HG02623 (cell line): ENCODE measurements at regions not wholly inside any gene's neighbourhood (a gene's known extent, or its start where the extent isn't known, plus 50 kb on each side); places are given as distances from the start of the nearest gene placed in this dataset.
A peak's percentile ranks its signal among the peaks of the same experiment; 100 is the strongest.

Source experiments
- ATAC-seq: cut with Tn5 transposase; IDR thresholded peaks from one replicate; pipeline ENCODE4 v1.9.1; 2021; ENCODE audit warnings: moderate library complexity; ENCODE audit not compliant: unreplicated experiment

DNA sequence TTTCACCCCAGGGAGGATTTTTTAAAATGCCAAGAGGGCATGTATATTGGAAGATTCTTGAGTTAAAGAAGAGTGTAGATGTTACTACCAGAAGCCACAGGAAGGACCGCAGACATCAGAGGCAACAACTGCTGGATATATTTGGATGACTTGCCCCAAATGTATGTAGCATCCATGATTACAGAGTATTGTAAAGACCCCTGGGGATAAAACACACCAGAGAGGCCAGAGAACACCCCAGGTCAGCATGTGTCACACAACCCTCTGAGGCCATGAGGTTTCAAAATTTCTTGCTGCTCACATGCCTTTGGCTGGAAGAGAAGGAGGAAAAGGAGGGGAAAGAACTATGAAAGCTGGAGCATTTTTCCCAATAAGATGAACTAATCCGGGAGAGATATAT lies 108.0 kb upstream of the LSM8 start:
- no peak for ATAC-seq

DNA sequence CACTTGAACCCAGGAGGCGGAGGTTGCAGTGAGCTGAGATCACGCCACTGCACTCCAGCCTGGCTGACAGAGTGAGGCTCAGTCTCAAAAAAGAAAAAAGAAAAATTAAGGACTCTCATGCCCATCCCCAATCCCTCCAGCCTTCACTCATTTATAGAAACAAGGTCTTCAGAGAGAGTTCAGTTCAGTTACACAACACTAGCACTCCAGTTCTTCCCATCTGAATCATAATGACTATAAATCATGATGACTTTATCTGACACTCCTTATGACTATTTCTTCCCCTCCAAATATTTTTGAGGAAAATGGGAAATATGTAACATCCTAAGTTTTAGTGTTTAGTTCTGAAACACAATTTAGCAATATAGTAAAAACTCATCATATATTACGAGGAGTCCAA lies 107.4 kb upstream of the LSM8 start:
- ATAC-seq: no peak

DNA sequence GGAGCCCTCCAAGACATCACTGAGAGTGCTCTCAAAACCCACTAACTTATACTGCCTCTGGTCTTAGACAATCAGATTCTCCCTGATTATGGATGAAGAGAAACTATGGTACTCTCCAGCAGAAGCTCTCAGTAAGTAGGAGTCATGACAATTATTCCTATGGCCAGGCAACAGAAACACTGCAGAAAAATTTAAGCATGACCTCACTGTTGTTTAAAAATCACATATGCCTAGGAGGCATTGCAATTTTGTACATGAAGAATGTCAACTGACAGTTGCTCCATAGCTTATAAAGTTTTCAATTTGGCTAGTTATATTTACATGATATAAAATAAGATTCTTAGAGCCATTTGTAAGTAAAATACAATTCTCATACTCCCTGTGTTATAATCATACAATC lies 105.9 kb upstream of the LSM8 start:
- no peak for ATAC-seq

DNA sequence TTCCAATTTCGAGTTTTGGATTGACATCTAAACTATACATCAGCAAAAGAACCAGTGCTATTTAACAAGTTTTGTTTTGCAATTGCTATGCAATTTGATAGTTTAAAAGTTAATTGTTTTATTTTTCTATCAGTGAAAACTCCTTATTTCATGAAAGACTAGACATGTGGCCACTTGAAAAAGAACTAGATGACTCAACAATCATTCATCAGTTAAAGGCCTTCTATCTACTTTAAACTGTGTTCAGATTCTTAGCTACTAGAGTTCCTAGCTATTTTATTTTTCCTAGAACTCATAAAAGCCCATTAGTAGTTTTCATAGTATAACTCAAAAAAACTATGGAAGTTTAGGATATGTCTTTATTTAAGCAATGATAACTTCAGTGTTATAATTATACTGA lies 104.6 kb upstream of the LSM8 start:
- ATAC-seq: no peak

DNA sequence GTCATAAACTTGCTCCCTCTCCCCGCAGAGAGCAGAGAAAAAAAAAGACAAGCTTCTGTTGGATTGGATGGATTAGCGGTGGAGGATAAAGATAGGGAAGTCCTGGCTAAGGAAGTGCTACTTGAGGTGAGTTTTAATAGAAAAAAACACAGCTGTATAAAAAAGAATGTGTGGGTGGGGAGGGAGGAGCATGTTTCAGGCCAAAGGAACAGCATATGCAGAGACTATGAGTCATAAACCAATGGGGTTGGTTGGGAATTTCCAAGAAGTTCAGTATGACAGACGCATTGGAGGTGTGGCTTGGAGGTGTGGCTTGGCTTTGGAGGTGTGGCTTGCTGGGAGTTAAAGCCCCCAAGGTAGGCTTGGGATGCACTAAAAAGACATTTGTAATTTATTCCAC lies 103.0 kb upstream of the LSM8 start:
- peak; percentile 98 for ATAC-seq

DNA sequence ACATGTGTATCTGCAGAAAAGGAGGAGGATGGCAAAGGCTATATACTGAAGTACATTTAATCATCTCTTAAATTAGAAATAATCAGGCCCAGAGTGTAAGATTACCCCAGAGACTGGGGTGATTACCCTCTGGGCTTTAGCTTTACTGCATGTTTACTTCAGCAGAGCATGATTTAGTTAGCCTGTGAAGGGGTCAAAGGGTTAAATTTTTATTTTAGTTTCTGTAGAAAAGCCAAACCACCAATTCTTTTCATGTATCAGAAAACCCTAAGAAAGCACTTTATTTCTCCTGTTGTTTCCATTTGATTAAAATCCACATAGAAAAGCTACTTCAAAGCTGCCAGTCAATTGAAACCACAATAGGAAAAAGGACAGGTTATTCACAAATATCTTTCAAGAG lies 101.5 kb upstream of the LSM8 start:
- ATAC-seq: no peak

DNA sequence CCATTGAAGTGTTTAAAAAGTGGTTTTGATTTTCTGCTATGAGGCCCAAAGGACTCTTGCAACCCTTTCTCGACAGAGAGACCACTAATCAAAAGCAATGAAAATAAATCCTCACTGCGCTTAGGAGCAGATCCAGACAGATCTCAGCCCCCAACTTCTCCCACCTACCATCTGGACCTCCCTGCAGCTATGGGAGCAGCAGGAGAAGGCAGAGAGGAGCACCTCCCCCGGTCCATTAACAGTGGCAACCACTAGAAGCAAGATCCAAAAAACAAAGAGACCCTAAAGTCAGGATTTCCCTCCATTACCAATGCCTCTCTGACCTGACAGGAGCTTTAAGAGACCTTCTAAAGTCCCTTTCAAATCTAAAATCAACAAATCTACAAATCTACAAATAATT lies 99.0 kb upstream of the LSM8 start:
- no peak for ATAC-seq

DNA sequence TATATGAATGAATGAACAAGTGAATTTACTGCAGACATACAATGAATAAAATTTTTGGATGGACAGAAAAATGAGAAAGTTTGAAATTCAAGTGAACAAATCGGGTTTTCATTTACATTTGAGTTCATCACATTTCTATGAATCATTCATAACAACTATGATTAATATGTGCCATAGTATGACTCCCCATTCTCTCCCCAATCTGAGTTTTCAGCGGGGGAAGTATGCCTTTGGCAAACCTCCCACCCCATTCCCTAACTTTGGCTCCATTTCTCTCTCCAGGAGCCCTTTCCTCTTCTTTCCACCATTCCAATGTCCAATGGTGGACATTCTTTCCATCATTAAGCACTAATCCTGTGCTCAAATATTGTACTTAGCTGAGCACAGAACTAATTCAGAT lies 96.8 kb upstream of the LSM8 start:
- ATAC-seq: no peak

DNA sequence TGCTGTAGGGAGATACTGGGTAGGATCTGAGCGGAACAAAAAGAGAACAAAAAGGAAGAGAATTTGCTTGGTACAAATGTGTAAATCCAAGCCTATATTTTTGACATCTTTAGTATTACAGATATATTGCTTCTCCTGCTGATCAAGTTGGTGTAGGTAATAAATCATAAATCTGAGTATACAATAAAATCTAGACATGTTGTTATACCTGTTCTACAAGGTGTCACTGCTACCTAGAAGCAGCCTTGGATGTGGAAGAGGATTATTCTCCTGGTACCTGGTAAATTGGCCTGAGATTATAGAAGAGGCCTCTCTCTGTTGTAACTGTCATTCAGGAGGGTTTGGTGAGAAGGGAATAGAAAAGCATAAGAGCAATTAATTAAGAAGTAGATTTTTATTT lies 89.9 kb upstream of the LSM8 start:
- ATAC-seq: no peak

DNA sequence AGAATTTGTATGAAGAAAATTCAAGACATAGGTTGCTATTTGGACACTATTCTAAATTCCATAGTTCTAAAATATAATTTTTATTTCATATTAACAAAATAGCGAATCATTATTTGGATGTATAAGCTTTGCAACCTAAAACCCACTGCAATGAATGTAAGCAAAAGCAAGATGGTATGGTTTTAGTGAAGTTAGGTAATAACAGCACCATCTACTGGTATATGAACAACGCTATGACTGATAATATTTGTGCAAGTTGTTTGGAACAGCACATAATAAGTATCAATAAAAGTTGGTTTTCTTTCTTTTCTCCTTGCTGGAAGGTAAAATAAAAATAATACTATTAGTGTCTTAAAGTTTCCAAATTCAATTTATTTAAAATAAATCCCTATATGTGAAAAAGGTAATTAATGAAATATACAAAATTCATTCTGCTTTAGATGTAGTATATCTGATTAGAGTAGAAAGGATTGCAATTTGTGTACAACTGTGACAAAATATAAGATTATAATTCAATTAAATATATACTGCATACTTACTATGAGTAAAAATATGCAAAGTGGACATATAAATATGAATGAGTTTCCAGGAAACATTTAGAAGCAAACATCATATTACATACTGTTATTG lies 79.0 kb upstream of the LSM8 start:
- ATAC-seq: no peak

DNA sequence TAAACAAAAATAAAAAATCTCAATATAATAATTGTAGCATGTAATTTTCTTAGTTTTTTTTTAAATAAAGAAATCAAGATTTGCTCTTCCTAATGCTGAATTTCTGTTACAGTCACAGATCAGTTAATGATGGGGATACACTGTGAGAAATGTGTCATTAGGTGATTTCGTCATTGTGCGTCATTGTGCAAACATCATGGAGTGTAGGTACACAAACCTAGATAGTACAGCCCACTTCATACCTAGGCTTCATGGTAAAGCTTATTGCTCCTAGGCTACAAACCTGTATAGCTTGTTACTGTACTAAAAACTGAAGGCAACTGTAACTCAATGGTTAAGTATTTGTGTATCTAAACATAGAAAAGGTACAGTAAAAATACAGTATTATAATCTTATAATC lies 74.4 kb upstream of the LSM8 start:
- no peak for ATAC-seq

DNA sequence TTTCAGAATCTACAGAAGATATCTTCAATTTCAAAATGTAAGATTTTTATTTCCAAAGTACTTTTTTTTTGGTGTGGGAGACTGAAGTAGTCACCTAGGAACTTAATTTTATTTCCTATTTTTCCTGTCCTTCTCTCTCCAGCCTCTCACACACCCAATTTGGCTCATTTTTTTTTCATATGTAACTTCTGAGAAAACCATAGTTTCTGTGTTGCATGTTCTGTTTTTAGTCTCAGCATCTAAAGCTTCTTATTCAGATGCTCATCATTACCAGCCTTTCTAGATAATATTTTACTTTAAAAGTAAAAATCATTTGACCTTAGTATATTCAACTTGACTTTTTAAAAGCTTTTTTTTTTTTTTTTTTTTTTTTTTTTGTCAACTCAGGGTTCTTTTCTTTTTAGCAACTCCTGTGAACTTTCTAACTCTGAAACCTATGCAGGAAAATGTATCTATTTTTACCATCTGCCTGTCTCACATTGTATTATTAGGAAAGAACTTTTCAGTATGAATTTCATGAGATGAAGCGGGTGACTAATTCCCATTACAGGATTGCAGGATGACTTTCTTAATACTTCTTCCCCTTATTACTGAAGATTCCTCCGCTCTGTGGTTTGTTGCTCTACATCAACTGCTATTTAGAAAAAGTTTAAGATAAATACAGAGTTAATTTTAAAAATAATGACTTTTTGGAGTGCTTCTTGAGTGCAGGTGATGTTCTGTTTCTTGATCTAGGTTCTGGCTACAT lies 73.6 kb upstream of the LSM8 start:
- no peak for ATAC-seq

DNA sequence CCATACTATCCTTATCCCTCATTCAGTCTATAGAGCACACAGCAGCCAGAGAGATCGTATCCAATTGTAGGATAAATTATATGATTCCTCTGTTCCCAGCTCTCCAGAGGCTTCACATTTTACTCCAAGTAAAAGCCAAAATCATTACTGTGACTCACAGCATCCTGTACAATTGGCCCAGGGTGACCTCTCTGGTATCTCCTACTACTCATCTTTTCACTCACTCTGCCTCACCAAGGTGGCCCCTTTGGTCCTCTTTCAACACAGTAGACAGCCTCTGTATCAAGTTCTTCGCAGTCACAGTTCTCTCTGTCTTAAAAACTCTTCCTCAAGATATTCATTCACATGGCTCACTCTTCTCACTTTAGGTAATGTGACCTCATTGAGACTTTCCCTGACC lies 72.6 kb upstream of the LSM8 start:
- ATAC-seq: no peak

DNA sequence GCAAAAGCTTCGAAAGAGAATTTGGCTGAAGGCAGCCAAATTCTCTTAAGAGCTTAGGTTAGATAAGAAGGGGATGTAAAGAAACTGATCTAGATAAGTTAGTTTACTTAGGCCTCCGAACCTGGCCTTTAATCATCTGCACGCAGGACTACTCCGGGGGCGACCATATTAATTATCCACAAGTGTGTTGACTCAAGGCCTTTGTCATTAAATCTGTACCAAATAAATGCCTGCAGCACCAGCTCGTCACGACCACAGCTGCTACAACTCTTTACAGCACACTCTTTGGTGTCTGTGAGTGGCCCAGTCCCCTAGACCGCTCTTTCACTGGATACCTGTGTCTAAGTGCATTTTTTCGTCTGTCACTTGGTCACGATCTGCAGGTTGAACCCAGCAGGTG lies 69.8 kb upstream of the LSM8 start:
- ATAC-seq: no peak

DNA sequence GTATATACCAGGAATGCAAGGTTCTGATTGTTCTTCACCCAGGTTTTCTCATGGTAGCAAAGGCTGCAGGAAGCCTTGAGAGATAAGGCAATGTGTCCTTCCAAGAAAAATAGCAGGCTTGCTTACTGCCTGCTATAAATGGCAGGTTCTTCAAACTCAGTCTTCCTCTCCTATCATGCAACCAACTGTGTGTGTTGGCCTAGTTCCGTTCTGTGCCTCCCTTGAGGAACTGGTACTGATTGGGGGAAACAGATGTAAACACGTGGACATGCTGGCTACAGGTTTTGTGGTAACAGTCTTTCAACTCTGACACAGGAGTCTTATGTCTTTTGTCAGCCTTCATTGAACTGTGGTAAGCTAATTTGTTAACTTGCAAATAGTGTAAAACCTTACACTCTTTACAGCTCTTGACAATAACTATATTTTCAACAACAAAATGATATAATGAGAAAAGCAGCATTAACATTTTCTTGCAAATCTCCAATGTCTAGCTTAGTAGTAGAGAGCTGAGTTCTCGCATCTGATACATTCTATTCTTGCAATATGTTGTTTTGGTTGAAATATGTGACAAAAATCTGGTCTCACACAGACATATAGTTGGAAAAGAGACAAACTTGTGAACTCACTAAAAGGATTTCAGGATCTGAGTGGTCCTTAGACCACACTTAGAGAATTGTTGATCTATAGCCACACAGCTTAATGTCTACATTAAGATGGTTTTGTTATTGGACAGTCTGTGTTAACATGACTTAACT lies 54.7 kb upstream of the LSM8 start:
- ATAC-seq: peak; percentile 60

DNA sequence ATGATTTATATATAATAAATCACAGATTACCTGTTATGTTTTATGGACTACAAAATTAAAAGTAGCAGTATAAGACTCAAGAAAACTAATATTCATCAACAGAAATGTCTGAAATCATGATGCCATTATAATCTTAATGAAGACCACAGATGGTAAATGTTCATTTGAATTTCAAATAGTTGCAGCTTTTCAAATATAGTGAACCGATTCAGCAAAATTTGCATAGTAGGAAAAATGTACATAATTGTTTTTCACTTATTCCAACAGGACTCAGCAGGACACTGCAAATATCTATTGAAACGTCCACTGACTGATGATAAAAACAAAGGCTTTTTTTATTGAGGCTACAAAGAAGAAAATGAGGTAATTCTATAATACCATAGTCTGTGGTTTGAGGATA lies 51.2 kb upstream of the LSM8 start:
- ATAC-seq: no peak
